ENCODE measurements at regions not wholly inside any gene's neighbourhood (a gene's known extent, or its start where the extent isn't known, plus 50 kb on each side); places are given as distances from the start of the nearest gene placed in this dataset.
"Not testable (repeated sequence)": the region's sequence is repeated elsewhere in the genome, so short reads cannot be mapped to it uniquely, and the experiment has no call there.

- DNase-seq (ENCODE audit: low read depth): no peak
These were observed 231.5 kb upstream of the SETMAR start for GRCh38 chr3:4071481-4072184.

GRCh38 chr3:4077278-4077677 lies 225.9 kb upstream of the SETMAR start:
- DNase-seq (ENCODE audit: low read depth): not testable (repeated sequence)

GRCh38 chr3:4077950-4078349 lies 225.2 kb upstream of the SETMAR start:
- DNase-seq (ENCODE audit: low read depth): no peak

GRCh38 chr3:4078903-4079302 lies 224.3 kb upstream of the SETMAR start:
- DNase-seq (ENCODE audit: low read depth): no peak

- no peak for DNase-seq (ENCODE audit: low read depth)
These were observed 223.6 kb upstream of the SETMAR start for GRCh38 chr3:4079339-4080195.

GRCh38 chr3:4083225-4084015 lies 219.7 kb upstream of the SETMAR start:
- DNase-seq (ENCODE audit: low read depth): no peak

- no peak for DNase-seq (ENCODE audit: low read depth)
These were observed 218.9 kb upstream of the SETMAR start for GRCh38 chr3:4084271-4084670.

GRCh38 chr3:4086662-4087061 lies 216.5 kb upstream of the SETMAR start:
- DNase-seq (ENCODE audit: low read depth): not testable (repeated sequence)

GRCh38 chr3:4091786-4092185 lies 211.4 kb upstream of the SETMAR start:
- no peak for DNase-seq (ENCODE audit: low read depth)

GRCh38 chr3:4097801-4098200 lies 205.4 kb upstream of the SETMAR start:
- no peak for DNase-seq (ENCODE audit: low read depth)

- no peak for DNase-seq (ENCODE audit: low read depth)
These were observed 203.6 kb upstream of the SETMAR start for GRCh38 chr3:4099607-4100006.

GRCh38 chr3:4107430-4107829 lies 195.7 kb upstream of the SETMAR start:
- no peak for DNase-seq (ENCODE audit: low read depth)

GRCh38 chr3:4113811-4114522 lies 189.2 kb upstream of the SETMAR start:
- no peak for DNase-seq (ENCODE audit: low read depth)

GRCh38 chr3:4119119-4119518 lies 184.1 kb upstream of the SETMAR start:
- DNase-seq (ENCODE audit: low read depth): no peak

- no peak for DNase-seq (ENCODE audit: low read depth)
These were observed 177.6 kb upstream of the SETMAR start for GRCh38 chr3:4125576-4125975.

- DNase-seq (ENCODE audit: low read depth): no peak
These were observed 164.9 kb upstream of the SETMAR start for GRCh38 chr3:4138150-4138785.

- DNase-seq (ENCODE audit: low read depth): no peak
These were observed 164.3 kb upstream of the SETMAR start for GRCh38 chr3:4138786-4139431.

GRCh38 chr3:4139462-4140140 lies 163.6 kb upstream of the SETMAR start:
- no peak for DNase-seq (ENCODE audit: low read depth)

- no peak for DNase-seq (ENCODE audit: low read depth)
These were observed 162.2 kb upstream of the SETMAR start for GRCh38 chr3:4140921-4141320.

GRCh38 chr3:4147556-4148118 lies 155.5 kb upstream of the SETMAR start:
- DNase-seq (ENCODE audit: low read depth): no peak
